HG03135 (cell line): ENCODE measurements at regions not wholly inside any gene's neighbourhood (a gene's known extent, or its start where the extent isn't known, plus 50 kb on each side); places are given as distances from the start of the nearest gene placed in this dataset.

ENCODE experiments used
- ATAC-seq: cut with Tn5 transposase; IDR thresholded peaks from one replicate; pipeline ENCODE4 v1.9.1; 2021; ENCODE audit warnings: mild to moderate bottlenecking, moderate library complexity; ENCODE audit not compliant: unreplicated experiment

DNA sequence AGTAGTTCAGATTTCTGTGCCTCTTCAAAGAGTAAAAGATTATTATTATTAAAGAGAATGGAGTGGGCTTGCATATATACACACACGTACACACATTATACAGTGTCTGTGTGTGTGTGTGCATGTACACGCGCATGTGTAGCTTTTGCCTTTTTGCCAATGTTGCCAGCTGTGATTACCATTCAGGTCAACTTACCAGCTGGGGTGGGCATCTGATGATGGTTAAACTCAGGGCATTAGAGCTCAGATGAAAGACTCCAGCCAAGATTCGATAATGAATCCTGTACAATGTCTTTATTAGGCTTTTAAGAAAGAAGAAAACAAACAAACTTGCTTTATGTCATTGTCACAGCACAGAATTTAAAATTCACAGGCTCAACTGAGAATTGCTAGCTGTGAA lies 296.5 kb upstream of the DMAC1 start:
- ATAC-seq: no peak

DNA sequence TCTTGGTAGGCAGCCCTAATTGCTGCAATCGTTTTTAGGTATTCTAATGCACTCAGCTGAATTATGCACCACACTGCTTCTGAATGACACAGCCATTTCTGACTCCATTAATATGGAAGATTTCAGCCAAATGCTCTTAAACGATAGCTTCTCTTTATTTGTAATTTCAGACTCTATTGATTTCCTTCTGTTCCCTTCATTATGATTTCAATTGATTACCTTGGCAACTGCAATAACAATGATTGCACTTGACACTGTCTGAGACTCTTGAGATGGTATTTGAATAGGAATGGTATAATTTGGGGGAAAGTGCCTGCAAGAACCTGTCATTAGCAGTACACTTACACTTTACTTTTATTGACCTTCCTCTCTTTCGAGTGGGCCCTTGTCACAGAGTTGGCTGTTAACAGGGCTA lies 296.1 kb upstream of the DMAC1 start:
- no peak for ATAC-seq

DNA sequence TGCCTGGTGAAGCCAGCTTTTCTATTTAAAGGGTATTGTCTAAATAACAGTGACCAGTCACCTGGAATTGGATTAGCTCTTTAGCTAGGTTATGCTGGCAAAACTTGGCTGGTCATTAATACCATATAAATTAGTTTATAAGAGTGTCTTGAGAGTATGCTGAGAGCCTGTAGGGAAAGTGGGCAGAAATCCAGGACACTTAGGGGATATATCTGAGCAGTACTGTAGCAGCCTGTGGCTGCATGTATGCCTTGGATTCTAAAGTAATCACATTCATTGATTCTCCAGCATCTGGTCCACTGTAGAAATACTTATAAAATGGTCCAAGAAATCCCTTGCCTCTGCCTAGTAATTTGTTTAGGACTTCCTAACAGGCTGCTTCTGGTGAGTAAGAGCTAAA lies 288.9 kb upstream of the DMAC1 start:
- no peak for ATAC-seq

DNA sequence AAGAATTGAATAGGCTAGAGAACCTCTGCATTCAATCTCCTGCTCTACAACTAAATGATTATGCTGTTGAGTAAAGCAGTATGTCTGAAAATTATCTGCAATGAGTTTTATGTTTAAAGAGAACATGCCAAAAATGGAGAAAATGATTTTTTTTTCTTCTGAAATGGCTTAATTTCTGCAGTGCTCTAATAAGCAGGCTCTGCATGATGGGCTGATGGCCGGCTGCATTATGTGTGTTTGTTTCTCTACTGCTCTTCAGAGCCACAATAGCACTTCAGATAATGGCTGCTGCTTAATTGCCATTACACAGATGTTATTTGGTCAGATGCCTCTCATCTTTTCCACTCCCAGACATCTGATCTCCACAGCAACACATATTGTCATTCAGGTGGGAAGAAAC lies 286.4 kb upstream of the DMAC1 start:
- no peak for ATAC-seq

DNA sequence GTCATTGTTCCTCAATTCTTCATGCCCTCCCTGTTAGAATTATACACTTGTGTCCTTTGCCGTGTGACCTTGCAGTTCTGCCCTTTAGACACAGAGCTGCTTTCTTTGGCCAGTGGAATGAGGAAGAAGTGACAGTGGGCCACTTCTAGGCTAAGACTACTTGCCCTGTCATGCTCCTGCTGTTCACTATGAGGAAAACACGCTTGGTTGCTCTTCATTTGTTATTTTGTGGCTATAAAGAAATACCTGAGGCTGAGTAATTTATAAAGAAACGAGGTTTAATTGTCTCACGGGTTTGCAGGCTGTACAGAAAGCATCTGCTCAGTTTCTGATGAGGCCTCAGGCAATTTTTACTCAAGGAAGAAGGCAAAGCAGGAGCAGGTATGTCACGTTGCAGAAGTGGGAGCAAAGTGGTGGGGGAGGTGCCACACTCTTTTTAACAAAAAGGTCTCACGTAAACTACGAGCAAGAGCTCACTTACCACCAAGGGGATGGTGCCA lies 279.1 kb upstream of the DMAC1 start:
- no peak for ATAC-seq

DNA sequence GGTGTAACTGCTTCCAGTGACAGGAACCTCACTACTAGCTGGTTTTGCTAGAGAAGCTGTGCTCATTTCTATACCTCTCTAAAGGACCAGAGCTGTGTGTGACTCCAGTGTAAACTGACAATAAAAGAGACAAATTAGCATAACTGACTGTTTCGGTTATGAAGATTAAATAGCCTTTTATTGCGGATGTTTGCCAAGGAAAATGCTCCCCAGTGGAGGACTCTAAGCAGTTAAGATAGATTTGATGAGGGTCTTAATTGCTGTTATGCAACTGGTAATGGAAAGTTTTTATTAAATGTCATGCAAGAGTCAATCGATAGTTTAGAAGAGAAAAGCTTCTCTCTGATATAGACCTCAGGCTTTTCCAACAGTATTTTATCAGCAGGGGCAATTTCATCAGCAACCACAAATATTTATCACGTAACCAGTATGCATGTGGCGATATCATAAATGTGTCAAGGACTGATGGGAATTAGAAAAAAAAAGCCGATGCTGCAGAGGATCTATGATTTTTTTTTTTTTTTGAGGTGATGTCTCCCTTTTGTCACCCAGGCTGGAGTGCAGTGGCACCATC lies 275.2 kb upstream of the DMAC1 start:
- no peak for ATAC-seq

DNA sequence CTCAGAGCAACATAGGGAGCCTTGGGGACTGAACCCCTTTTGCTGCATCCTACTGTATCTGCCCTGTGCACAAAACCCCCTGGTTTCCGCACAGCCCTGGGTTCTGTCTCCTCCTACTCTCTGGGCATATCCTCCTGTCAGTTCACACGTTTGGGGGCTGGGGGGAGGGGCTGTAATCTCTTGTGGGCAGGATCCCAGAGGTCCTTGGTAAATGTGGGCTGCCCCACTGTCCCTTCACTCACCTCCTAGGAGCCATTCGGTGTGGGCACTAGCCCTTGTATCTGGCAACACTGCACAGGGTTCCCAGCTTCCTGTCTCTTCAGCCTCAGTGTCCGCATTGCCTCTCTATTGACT lies 271.8 kb upstream of the DMAC1 start:
- ATAC-seq: no peak

DNA sequence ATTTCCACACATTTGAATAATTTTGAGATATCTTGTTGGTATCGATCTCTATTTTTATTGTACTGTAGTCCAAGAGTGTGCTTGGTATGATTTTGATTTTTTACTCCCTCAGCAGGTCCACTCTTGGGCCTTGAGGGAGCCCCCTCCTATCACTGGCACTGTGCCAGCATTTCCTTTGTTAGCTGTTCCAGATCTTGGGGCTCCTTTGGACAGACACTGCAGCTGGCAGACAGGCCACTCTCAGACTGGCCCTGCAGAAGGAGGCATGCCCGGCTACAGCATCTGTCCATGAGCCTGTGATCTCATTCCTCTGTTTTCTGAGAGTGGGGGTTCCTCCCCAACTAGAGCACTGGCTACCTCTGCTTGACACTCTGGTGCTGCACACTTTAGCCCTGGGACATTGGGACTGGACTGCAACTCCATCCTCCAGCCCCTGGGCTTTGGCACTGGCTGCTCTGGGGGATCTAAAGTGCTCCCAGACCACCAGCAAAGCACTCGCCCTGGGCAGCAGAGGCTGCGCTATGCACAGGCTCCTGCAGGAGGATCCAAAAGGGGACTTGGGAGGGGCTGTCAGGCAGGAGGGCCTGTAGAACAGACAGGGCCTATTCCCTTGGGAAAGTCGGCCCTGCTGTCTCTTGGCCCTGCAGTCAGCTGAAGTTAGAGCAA lies 271.3 kb upstream of the DMAC1 start:
- ATAC-seq: no peak

DNA sequence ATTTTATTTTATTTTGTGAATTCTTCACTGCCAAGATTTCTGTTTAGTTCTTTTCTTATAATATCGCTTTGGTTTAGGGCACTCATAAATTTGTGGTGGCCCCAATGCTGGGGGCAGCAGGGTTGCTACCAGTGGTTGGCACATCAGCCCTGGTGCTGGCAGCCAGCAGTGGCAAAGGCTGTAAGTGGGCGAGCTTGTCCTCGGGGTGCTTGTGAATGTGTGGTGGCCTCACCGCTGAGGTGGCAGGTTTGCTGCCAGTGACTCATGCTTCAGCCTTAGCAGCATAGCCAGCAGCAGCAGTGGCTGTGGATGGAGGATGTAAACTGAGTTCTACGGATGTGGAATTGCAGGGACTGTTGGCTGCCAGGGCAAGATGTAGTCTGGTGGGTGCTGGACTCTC lies 262.9 kb upstream of the DMAC1 start:
- ATAC-seq: no peak

DNA sequence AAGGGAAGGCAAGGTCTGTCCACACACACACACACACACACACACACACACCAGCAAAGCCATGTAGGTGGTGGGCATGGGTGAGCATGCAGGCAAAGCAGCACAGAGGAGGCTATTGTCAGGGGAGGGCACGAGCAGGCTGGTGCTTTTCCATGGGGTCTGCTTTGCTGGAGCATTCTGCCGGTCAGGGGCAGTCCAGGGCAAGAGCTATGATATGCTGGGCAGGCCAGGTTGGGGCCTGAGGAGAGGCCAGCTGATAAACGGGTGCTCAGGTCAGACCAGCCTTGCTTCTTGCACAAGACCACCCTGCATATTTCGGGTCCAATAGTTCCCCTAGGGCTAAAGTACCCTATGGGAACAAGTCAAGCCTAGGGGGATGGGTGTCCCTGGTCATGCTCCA lies 253.9 kb upstream of the DMAC1 start:
- ATAC-seq: no peak

DNA sequence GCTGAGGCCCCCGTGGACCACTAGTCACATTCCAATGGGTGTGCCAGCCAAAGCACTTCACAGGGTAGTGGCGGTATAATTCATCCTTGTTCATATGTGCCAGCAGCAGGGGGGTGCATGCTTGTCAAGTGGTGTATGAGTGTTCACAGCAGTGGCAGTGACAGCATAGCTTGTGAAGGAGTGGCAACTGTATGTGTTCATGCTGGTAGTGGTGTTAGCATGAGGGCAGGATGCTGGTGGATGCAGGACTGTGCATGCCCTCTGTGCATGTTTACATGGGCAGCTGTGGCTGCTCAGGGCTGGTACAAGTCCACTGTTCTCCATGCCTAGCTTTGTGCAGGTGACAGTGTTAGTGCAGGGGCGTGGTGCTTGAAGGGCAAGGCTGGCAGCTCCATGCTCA lies 253.4 kb upstream of the DMAC1 start:
- ATAC-seq: no peak

DNA sequence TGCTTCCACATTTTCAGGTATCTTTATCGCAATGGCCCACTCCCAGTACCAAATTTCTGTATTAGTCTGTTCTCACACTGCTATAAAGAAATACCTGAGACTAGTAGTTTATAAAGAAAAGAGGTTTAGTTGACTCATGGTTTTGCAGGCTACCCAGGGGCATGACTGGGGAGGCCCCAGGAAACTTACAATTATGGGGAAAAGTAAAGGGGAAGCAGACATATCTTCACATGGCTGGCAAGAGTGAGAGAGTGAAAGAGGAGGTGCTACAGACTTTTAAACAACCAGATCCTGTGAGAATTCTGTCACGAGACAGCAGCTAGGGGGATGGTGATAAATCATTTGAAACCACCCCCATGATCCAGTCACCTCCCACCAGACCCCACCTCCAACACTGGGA lies 238.2 kb upstream of the DMAC1 start:
- no peak for ATAC-seq

DNA sequence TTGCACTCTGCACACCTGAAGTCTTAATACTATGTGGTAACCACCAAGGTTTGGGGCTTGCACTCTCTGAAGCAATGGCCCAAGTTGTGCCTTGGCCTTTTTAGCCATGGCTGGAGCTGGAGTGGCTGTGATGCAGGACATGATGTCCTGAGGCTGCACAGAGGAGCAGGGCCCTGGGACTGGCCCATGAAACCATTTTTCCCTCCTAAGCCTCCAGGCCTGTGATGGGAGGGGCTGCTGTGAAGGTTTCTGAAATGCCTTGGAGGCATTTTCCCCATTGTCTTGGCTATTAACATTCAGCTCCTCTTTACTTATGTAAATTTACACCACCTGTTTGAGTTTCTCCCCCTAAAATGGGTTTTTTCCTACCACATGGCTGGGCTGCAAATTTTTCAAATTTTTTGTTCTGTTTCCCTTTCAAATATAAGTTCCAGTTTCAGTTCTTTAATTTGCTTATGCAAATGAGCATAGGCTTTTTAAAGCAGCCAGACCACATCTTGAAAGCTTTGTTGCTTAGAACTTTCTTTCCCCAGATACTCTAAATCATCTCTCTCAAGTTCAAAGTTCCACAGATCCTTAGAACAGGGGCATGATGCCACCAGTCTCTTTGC lies 237.4 kb upstream of the DMAC1 start:
- ATAC-seq: no peak

DNA sequence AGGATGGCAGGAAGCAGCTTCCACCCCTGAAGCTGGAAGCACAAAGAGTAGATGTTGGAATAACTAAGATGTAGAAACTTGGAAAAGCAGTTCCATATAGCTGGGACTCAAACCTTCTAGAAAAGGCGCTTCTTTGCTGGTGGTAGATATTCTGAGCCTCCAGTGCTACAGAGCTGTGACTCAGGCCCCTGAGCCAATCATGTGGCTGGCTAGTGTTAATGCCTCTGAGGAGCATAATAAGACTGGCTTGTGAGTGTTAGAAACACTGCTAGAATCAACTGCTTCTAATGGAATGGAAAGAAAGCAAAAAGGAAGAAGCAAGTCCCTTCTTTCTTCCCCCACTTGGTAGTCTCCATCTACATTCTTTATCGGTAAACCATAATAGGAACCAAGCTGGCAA lies 234.2 kb upstream of the DMAC1 start:
- ATAC-seq: no peak

DNA sequence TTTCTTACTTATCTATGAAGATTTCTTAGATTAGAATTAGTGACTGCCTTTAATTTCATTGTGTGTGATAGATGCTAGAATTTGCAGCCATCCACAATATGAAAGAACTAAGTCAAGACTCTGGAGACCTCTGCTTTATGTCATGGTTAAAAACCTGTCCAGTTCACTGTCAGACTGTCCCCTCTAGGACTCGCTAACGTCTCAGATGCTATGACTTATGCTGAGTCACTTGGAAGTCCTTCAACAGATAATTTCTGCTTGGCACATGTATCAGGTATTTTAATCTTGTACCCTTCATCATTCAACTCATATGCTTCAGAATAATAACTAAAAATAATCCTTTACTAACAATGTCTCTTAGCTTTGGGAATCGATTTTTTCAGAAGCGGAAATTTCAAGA lies 230.5 kb upstream of the DMAC1 start:
- no peak for ATAC-seq

DNA sequence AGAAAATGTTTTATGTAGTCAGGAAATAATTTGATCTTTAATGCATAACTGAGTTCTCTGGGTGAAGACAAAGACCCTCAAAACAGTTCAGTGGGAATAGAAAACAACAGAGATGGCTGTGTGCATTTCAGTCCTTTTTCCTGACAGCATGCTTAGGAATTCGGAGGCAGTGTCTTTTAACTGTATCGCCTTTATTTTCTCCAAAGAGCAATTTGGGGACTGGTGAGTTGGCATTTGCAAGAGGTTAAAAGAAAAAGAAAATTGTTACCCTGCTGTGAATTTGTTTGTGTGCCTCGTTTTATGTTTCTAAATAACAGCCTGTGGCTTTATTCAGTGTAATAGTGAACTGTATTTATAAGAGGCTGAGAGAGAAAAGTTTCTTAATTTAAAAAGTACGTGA lies 227.8 kb upstream of the DMAC1 start:
- no peak for ATAC-seq

DNA sequence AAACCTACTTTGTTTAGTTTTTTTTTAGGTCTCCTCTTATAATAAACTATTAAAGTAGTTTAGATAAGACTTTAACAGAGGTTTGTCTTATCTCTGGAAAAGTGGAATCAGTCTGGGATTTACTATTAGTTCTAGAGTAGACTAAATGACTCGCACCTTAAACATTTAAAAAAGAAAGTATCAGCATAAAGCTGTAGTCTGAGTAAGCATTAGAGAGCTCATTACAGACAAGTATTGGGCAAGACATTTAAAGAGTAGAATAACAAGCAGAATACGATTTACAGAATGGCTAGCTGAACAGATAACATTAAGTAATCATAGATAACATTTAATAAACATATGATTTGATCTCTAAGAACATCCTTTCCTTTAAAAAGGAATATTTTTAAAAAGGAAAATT lies 226.0 kb upstream of the DMAC1 start:
- ATAC-seq: no peak

DNA sequence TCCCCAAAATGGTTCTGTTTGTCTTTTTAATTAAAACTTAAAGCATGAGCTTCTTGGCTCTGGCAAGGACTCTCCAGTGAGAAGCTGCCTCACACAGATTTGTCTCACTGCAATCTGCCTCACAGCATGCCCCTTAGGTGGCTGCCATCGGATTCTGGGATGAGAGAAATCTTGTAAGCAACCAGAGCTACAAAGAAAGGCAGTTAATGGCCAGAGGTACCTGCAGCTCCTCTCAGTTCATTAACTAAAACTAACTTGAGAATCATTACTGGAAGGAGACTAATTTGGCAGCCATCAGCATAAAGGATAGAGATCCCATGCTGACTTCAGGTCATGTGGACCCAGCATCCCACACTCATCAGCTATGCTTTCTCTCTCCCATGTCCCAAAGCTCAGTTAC lies 220.6 kb upstream of the DMAC1 start:
- no peak for ATAC-seq

DNA sequence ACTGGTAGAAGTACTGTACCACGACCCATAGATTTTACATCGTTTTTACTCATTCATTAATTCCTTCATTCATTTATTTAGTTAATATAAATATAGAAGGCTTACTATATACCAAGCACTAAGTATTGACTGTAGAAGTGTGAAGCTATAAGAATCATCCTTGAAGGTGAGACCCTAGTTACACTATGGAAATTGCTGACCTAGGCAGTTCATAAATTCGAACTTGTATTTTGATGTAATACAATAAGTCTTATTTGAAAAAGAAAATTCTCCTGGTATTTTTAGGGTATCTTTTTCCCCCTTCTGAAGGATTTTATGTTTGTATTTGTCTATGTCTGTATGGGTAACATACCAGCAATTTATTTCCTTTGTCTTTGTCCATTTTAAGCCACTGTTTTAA lies 220.1 kb upstream of the DMAC1 start:
- no peak for ATAC-seq

DNA sequence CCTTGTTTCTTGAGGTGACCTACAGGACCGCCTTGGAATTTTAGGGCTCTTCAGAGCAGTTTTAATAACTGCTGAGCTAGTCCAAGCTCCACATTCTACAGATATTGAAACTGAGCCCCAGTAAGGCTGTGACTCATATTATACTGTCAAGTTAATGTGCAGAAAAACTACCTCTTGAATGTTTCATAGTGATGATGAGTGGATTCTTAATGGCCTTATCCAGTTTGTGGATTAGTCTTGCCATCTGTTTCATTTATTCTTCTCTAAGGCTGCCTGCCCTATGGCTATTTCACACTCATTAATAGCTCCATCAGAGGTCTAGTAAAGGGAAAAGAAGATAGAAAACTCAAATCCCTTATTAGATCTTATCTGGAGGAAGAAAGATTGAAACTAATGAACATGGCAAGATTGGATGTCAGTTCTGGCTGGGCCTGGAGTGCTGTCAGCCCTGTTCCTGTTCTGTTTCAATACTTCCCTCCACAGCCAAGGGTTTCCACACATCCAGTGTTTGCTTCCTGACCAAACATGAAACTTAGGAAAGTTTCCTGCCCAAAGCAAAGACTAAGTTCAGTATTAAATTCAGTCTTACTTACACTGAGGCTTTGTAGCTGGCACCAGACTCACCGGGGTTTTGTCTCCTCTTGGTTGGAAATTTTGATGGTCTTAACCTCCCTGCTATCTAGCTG lies 215.6 kb upstream of the DMAC1 start:
- ATAC-seq: no peak

DNA sequence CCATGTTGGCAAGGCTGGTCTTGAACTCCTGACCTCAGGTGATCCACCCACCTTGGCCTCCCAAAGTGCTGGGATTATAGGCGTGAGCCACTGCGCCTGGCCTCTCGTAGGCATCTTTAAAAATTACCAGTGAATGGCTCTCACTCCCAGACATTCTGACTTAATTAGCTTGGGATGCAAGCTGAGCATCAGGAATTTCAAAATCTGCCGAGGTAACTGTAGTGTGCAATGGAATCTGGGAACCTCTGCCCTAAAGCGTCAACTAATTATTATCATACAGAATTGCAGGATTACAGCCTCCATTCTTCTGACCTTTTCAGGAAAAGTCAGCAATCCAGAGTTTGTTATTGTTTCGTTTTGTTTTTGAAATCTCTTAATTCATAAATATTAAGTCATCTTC lies 213.4 kb upstream of the DMAC1 start:
- ATAC-seq: no peak

DNA sequence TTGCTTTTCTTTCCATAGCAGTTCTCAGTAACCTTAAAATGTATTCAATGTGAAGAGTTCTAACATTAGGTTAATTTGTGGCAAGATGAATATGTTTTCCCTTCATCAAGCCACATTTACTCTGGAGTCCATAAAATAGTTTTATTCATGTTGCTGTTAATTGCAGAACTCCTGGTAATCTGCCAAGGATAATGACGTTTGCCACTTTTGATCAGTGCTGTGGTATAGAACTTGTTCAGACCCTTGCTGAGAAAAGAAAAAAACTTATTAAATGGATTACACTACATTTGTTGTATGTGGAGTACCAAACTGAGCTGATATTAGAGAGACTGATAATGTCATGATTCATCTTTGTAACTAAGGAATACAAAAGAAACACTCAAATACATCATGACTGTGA lies 212.4 kb upstream of the DMAC1 start:
- no peak for ATAC-seq
